Smooth muscle cell (in vitro differentiated cells): ENCODE measurements at regions not wholly inside any gene's neighbourhood (a gene's known extent, or its start where the extent isn't known, plus 50 kb on each side); places are given as distances from the start of the nearest gene placed in this dataset.

Experiments
- DNase-seq: peaks from one replicate; lab custom pipeline; 2025; ENCODE audit not compliant: unreplicated experiment; lab: John Stamatoyannopoulos, UW
- H2AFZ ChIP-seq: fragments of 200-600 bp; sonication (generic); 2 replicates; pipeline ENCODE4 v1.6.0; 2016; ENCODE audit warnings: antibody characterized with exemption, low read depth, mild to moderate bottlenecking
- H3F3A ChIP-seq: fragments of 200-600 bp; sonication (generic); 2 replicates; pipeline ENCODE4 v1.6.0; 2017; ENCODE audit warnings: antibody characterized with exemption, low read depth
- H3K27ac ChIP-seq: fragments of 200-600 bp; sonication (generic); 2 replicates; pipeline ENCODE4 v1.5.1; 2016; ENCODE audit warnings: low read depth, mild to moderate bottlenecking
- H3K27me3 ChIP-seq: fragments of 200-600 bp; sonication (generic); 2 replicates; pipeline ENCODE4 v1.6.1; 2016; ENCODE audit warnings: low read depth, mild to moderate bottlenecking
- H3K36me3 ChIP-seq: fragments of 200-600 bp; sonication (generic); 2 replicates; pipeline ENCODE4 v1.5.1; 2016; ENCODE audit warnings: low read depth
- H3K4me1 ChIP-seq: fragments of 200-600 bp; sonication (generic); 2 replicates; pipeline ENCODE4 v1.5.1; 2016; ENCODE audit warnings: low read depth
- H3K4me2 ChIP-seq: fragments of 200-600 bp; sonication (generic); 2 replicates; pipeline ENCODE4 v1.6.0; 2016; ENCODE audit warnings: mild to moderate bottlenecking
- H3K4me3 ChIP-seq: fragments of 200-600 bp; sonication (generic); 2 replicates; pipeline ENCODE4 v1.5.1; 2016; ENCODE audit warnings: mild to moderate bottlenecking
- H3K79me2 ChIP-seq: fragments of 200-600 bp; sonication (generic); 2 replicates; pipeline ENCODE4 v1.6.0; 2016; ENCODE audit warnings: low read depth, mild to moderate bottlenecking
- H3K9ac ChIP-seq: fragments of 200-600 bp; sonication (generic); 2 replicates; pipeline ENCODE4 v1.6.0; 2016; ENCODE audit warnings: low read depth
- H3K9me3 ChIP-seq: fragments of 200-600 bp; sonication (generic); replicated peaks from 2 replicates; pipeline ENCODE4 v1.5.1; 2016; ENCODE audit warnings: low read depth
- H4K20me1 ChIP-seq: fragments of 200-600 bp; sonication (generic); 2 replicates; pipeline ENCODE4 v1.6.0; 2016; ENCODE audit warnings: low read depth
- CTCF ChIP-seq: fragments of 200-600 bp; sonication (generic); IDR thresholded peaks from 2 replicates; pipeline ENCODE4 v1.5.1; 2017; ENCODE audit warnings: borderline replicate concordance, mild to moderate bottlenecking, antibody characterized with exemption; ENCODE audit not compliant: insufficient read depth, poor library complexity, severe bottlenecking
- WGBS: methylation state at CpG from one replicate; pipeline ENCODE4 v1.1.7; 2016; ENCODE audit warnings: low lambda C conversion rate; 5-methylcytosine and 5-hydroxymethylcytosine counted together

- 88% methylated on average over 1 of the region's 1 CpG for WGBS
- no peak for DNase-seq
- Histone ChIP-seq H3K27me3 (no peaks in the 10 kb centered on the region), H3K79me2 (no peaks in the 10 kb centered on the region), H2AFZ (no peak overlapping the region), H3K9me3 (no peaks in the 10 kb centered on the region), H3K9ac (no peak overlapping the region), H3K36me3 (no peaks in the 10 kb centered on the region), H3K4me2 (no peak overlapping the region), H3F3A (no peaks in the 10 kb centered on the region), H3K4me1 (no peaks in the 10 kb centered on the region), H4K20me1 (no peaks in the 10 kb centered on the region), H3K4me3 (no peak overlapping the region), H3K27ac (no peak overlapping the region)
- no peak for TF ChIP-seq CTCF
Observed at GRCh38 chr21:28624626-28625025, 368.1 kb downstream of the LTN1 start.

GRCh38 chr21:28617300-28617699 lies 375.4 kb downstream of the LTN1 start:
- Histone ChIP-seq H3K4me2 (no peak overlapping the region), H3K27ac (no peak overlapping the region), H3K9ac (no peak overlapping the region), H3K4me3 (no peak overlapping the region), H4K20me1 (no peaks in the 10 kb centered on the region), H3K4me1 (peaks cover 6% of the 10 kb centered on the region), H3F3A (no peaks in the 10 kb centered on the region), H3K9me3 (no peaks in the 10 kb centered on the region), H3K79me2 (no peaks in the 10 kb centered on the region), H3K36me3 (no peaks in the 10 kb centered on the region), H2AFZ (no peak overlapping the region), H3K27me3 (no peaks in the 10 kb centered on the region)
- no peak for TF ChIP-seq CTCF
- no peak for DNase-seq
- 92% methylated on average over 1 of the region's 1 CpG for WGBS

GRCh38 chr21:28615276-28615675 lies 377.4 kb downstream of the LTN1 start:
- Histone ChIP-seq H3K27ac (no peak overlapping the region), H3K9me3 (no peaks in the 10 kb centered on the region), H3K4me3 (no peak overlapping the region), H2AFZ (no peak overlapping the region), H3K27me3 (no peaks in the 10 kb centered on the region), H3K4me2 (peak overlapping the region; percentile 28), H3K9ac (no peak overlapping the region), H4K20me1 (no peaks in the 10 kb centered on the region), H3K79me2 (no peaks in the 10 kb centered on the region), H3K4me1 (peaks cover 6% of the 10 kb centered on the region), H3F3A (no peaks in the 10 kb centered on the region), H3K36me3 (no peaks in the 10 kb centered on the region)
- WGBS, result 46% methylated on average over 3 of the region's 3 CpGs
- DNase-seq, result no peak
- TF ChIP-seq CTCF, result no peak

- H3K36me3 ChIP-seq, result no peaks in the 10 kb centered on the region
- no peak overlapping the region for H3K9ac ChIP-seq
- H2AFZ ChIP-seq, result no peak overlapping the region
- no peaks in the 10 kb centered on the region for H4K20me1 ChIP-seq
- no peak overlapping the region for H3K4me3 ChIP-seq
- DNase-seq, result no peak
- 62% methylated on average over 2 of the region's 2 CpGs for WGBS
- no peaks in the 10 kb centered on the region for H3K79me2 ChIP-seq
- no peak overlapping the region for H3K4me2 ChIP-seq
- peaks cover 6% of the 10 kb centered on the region for H3K4me1 ChIP-seq
- no peaks in the 10 kb centered on the region for H3K27me3 ChIP-seq
- H3K9me3 ChIP-seq, result no peaks in the 10 kb centered on the region
- TF ChIP-seq CTCF, result no peak
- no peaks in the 10 kb centered on the region for H3F3A ChIP-seq
- H3K27ac ChIP-seq, result no peak overlapping the region
Observed at GRCh38 chr21:28614791-28615190, 377.9 kb downstream of the LTN1 start.
